Neural progenitor cell (in vitro differentiated cells): ENCODE measurements at regions not wholly inside any gene's neighbourhood (a gene's known extent, or its start where the extent isn't known, plus 50 kb on each side); places are given as distances from the start of the nearest gene placed in this dataset.

Experiments
- EZH2 ChIP-seq: fragments of 200-600 bp; sonication (generic); IDR thresholded peaks from 2 replicates; pipeline ENCODE4 v1.6.1; 2017; ENCODE audit warnings: antibody characterized with exemption, mild to moderate bottlenecking, moderate library complexity
- TF ChIP-seq, protein P1 (sequence below): fragments of 200-600 bp; sonication (generic); IDR thresholded peaks from 2 replicates; pipeline ENCODE4 v1.5.1; 2017; ENCODE audit warnings: antibody characterized with exemption, mild to moderate bottlenecking

DNA sequence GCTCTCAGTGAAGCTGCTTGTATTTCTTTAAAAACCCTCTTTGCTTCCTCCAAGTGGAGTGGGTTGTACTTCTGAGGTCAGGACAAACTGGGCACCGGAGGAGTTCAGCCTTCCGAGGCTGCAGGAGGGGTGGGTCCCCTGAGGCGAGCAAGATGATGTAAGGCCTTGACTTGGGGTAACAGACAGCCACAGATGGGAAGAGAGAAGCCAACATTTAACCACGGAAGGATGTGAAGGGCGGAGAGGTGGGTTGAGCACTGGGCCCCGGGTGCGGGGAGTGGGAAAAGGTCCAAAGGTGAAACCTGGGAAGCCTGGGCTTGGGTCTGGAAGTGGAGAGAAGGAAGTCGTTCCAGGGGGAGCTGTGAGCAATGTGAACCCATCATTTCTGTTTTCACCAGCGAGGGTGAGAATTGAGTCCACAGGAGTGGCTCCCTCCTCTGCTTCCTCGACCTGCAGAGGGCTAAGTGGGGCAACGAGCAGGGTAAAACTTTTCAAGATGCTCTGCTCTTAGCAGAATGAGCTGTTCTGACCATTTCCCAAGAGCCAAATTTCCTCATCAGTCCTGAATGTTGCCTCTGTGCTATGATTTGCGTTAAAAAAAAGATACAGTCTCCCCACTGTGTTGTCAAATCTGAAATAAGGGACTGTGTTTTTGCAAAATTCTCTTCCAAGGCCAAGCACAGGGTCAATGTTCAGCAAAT is 137.7 kb upstream of the CRHR1 start:
- no peak for TF ChIP-seq EZH2
- TF ChIP-seq, protein P1, sequence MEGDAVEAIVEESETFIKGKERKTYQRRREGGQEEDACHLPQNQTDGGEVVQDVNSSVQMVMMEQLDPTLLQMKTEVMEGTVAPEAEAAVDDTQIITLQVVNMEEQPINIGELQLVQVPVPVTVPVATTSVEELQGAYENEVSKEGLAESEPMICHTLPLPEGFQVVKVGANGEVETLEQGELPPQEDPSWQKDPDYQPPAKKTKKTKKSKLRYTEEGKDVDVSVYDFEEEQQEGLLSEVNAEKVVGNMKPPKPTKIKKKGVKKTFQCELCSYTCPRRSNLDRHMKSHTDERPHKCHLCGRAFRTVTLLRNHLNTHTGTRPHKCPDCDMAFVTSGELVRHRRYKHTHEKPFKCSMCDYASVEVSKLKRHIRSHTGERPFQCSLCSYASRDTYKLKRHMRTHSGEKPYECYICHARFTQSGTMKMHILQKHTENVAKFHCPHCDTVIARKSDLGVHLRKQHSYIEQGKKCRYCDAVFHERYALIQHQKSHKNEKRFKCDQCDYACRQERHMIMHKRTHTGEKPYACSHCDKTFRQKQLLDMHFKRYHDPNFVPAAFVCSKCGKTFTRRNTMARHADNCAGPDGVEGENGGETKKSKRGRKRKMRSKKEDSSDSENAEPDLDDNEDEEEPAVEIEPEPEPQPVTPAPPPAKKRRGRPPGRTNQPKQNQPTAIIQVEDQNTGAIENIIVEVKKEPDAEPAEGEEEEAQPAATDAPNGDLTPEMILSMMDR = no peak
